ENCODE measurements at regions not wholly inside any gene's neighbourhood (a gene's known extent, or its start where the extent isn't known, plus 50 kb on each side); places are given as distances from the start of the nearest gene placed in this dataset.

DNA sequence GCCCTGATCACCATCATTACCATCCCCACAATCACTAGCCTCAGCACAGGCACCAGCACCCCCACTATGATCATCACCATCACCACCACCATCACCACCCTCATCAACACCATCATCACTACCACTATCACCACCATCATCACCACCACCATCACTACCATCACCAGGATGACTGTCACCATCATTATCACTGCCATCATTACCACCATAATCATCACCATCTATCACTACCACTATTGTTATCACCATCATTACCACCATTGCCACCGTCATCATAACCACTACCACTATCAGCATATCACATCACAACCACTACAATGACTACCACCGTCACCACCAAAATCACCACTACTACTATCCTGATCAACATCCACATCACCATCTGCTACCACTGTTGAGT is 57.3 kb upstream of the CASZ1 start:
- ATAC-seq (ENCODE audit: low FRiP score) (no peak), DNase-seq (ENCODE audit: low spot score) (no peak)
- TF ChIP-seq, protein P1, sequence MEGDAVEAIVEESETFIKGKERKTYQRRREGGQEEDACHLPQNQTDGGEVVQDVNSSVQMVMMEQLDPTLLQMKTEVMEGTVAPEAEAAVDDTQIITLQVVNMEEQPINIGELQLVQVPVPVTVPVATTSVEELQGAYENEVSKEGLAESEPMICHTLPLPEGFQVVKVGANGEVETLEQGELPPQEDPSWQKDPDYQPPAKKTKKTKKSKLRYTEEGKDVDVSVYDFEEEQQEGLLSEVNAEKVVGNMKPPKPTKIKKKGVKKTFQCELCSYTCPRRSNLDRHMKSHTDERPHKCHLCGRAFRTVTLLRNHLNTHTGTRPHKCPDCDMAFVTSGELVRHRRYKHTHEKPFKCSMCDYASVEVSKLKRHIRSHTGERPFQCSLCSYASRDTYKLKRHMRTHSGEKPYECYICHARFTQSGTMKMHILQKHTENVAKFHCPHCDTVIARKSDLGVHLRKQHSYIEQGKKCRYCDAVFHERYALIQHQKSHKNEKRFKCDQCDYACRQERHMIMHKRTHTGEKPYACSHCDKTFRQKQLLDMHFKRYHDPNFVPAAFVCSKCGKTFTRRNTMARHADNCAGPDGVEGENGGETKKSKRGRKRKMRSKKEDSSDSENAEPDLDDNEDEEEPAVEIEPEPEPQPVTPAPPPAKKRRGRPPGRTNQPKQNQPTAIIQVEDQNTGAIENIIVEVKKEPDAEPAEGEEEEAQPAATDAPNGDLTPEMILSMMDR (IDR thresholded peaks at IDR 0.05), result no peak

DNA sequence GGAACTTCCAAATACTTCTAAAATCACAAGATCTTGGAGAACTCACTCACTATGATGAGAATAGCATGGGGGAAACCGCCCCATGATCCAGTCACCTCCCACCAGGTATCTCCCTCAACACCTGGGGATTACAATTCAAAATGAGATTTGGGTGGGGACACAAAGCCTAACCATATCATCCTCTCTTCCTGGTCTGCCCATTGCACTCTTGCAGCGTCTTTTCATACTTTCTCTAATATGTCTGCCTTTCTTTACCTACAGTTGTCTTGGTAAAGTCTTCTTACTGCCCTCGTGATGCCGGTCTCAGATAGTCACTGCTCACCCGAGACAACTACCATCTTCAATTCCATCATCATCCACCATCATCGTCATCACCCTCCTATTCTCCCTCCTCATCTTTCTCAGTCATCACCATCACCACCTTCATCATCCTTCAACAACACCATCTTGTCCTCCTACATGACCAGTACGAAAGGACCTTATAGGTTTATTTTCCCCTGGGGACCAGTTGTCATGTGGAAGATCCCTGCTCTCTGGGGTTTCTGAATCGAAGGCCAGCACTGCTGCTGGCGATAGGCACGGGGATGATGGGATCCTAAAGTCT is 58.5 kb upstream of the CASZ1 start:
- ATAC-seq (ENCODE audit: low FRiP score), result no peak
- TF ChIP-seq, protein P1 (IDR thresholded peaks at IDR 0.05), result no peak
- DNase-seq (ENCODE audit: low spot score), result no peak

DNA sequence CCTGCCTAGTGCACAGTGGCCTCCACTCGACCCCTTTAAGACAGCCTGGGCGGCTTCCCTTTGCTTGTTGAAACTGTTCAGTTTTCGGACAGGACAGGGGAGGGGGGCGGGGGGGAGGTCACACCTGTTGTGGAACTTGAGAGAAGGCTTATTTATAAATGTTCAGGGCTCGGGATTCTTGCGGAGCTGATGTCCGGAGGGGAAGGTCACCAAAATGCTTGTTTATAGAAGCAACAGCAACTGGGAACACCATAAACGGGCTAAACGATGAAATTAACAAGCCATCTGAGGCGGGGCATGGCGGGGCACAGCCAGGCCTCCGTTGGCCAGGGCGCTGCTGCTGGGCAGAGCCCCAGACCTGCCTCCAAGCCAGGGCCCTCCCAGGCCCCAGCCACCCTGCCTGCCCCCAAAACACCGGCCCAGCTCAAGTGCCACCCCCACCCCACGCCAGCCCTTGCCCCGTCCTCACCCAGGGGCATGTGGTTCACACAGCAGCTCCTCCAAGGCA is 59.8 kb upstream of the CASZ1 start:
- TF ChIP-seq, protein P1 (IDR thresholded peaks at IDR 0.05), result no peak
- no peak for DNase-seq (ENCODE audit: low spot score)
- no peak for ATAC-seq (ENCODE audit: low FRiP score)

DNA sequence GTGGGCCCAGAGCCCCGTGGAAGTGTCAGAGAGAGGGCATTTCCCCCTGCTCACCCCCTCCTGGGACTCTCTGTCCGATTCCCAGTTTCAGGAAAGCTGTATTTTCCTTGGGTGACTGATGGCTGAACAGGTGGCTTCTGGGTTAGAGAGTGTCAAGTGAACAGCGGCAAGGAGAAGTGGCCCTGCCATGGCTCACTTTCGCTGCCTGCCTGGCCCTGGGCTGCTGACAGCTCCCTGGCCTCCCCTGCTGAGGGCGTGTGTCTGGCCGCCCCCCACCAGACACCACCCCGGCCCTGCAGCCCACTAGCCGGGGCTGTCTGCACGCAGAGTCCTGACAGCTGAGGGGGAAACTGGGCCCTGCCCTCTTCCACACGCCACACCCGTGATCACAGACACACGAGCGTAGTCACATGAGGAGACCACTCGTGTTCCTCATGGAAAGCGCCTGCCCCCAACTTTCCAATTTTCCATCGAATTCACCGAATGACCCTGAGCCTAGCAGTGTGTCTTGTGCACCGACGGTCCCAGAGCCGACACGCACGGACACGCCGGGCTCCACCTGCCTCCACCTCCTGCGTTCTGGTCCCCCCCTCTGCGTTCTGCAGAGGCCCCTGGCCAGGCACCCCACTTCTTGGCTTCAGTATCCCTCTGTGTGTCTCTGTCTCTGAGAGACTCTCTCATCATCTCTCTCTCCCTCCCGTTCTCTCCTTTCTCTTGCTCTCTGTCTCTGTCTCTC is 60.6 kb upstream of the CASZ1 start:
- ATAC-seq (ENCODE audit: low FRiP score) (no peak), DNase-seq (ENCODE audit: low spot score) (no peak)
- TF ChIP-seq, protein P1 (IDR thresholded peaks at IDR 0.05), result no peak

DNA sequence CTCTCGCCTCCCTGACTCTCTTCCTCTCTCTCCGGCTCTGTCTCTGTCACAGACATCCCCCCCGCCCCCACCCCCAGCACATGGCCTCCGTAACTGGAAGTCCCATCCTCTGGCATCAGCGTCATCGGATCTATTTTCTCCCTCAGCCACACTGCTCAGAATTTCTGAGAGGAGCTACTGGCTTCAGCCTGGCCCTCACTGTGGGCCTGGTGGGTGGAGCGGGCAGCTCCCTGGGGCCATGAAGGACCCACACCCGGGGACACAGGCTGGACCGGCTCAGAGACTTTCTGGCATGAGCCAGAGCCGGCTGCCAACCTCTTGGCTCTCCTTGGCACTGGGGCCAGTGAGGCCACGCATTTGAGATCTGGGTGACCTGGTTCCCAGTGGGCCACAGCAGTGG is 61.2 kb upstream of the CASZ1 start:
- DNase-seq (ENCODE audit: low spot score) (no peak), ATAC-seq (ENCODE audit: low FRiP score) (no peak)
- TF ChIP-seq, protein P1 (IDR thresholded peaks at IDR 0.05), result no peak

DNA sequence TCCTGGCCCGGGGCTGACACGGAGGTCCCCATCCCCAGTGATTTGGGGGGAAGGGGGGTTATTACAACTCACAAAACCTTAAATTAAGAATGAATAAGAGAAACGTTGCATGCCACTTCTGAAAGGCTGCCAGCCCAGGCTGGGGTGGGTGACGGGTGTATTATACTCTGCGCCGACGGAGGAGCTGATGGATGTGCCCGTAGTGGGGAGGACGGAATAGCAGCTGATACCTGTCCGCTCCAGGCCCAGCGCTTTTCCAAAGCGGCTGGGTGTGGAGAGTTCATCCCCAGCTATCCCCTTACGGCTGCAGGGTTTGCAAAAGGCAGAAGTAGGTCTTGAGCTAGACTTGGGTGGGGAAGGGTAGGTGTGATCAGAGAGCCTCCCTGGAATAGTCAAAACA is 63.8 kb upstream of the CASZ1 start:
- ATAC-seq (ENCODE audit: low FRiP score) (no peak), DNase-seq (ENCODE audit: low spot score) (no peak)
- TF ChIP-seq, protein P1 (IDR thresholded peaks at IDR 0.05), result no peak

DNA sequence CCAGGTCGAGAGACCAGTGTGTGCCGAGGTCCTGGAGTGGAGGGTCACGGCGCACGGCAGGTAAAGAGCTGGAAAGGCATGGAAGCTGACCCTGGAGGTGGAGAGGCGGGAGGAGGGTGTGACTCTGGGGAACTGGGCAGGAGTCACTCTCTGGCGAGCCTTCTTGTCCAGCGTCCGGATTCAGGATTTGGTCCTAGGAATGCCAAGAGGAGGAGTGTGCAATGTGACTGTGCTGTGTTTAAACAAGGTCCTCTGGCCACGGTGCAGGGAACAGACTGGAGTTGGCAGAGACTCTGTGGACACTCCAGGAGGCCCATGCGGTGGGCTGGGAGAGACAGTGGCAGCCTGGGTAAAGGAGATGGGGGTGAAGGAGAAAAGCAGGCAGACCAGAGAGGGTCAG is 64.2 kb upstream of the CASZ1 start:
- DNase-seq (ENCODE audit: low spot score) (no peak), ATAC-seq (ENCODE audit: low FRiP score) (no peak)
- TF ChIP-seq, protein P1 (IDR thresholded peaks at IDR 0.05), result no peak
